SK-N-SH (cell line): ENCODE measurements at regions not wholly inside any gene's neighbourhood (a gene's known extent, or its start where the extent isn't known, plus 50 kb on each side); places are given as distances from the start of the nearest gene placed in this dataset.

Experiments
- CTCF ChIA-PET: fragments of 300-600, 350-600 bp; formaldehyde crosslinking; extraction: SDS; loops from one replicate; lab custom pipeline; 2021; lab: Yijun Ruan, JAX
- POLR2A ChIA-PET: fragments of 350-600 bp; sonication (Branson Sonifier 250); formaldehyde crosslinking; extraction: SDS; loops from one replicate; lab custom pipeline; 2020; ENCODE audit warnings: antibody characterized with exemption, inconsistent platforms; lab: Yijun Ruan, JAX
- DNase-seq: peaks from one replicate; pipeline ENCODE4 v3.0.0; 2012
- H2AFZ ChIP-seq: fragments of 200-600 bp; sonication (generic); 2 replicates; pipeline ENCODE4 v1.8.1; 2016; ENCODE audit warnings: antibody characterized with exemption, mild to moderate bottlenecking, low read depth
- H3F3A ChIP-seq: fragments of 200-600 bp; sonication (generic); replicated peaks from 2 replicates; pipeline ENCODE3; 2016; ENCODE audit warnings: antibody characterized with exemption, mild to moderate bottlenecking; ENCODE audit not compliant: insufficient read depth
- H3K27ac ChIP-seq, 2 experiments: fragments of 200-500 bp in 1 of 2; fragments of 200-600 bp in 1 of 2; sonication (Bioruptor generic) in 1 of 2; sonication (generic), shearing (Covaris generic) in 1 of 2; 2 replicates each; pipeline versions ENCODE4 v1.5.1 to v1.6.1; 2014 to 2016; ENCODE audit warnings: low read depth in 2 of 2, inconsistent platforms in 1 of 2, low read length in 1 of 2, mild to moderate bottlenecking in 1 of 2, mixed read lengths in 1 of 2
- H3K27me3 ChIP-seq: fragments of 200-600 bp; sonication (generic), shearing (Covaris generic); 2 replicates; pipeline ENCODE4 v1.6.1; 2016; ENCODE audit warnings: mixed run types; ENCODE audit not compliant: insufficient read depth
- H3K36me3 ChIP-seq, 2 experiments: fragments of 200-500 bp in 1 of 2; fragments of 200-600 bp in 1 of 2; sonication (Bioruptor generic) in 1 of 2; sonication (generic) in 1 of 2; replicated peaks in 1 of 2; 2 replicates each; pipeline versions ENCODE3 to v1.5.1; 2014 to 2016; ENCODE audit warnings: low read length in 1 of 2, mild to moderate bottlenecking in 1 of 2; ENCODE audit not compliant: insufficient read depth in 2 of 2, control insufficient read depth in 1 of 2
- H3K4me1 ChIP-seq, 2 experiments: fragments of 200-500 bp in 1 of 2; fragments of 200-600 bp in 1 of 2; sonication (Bioruptor generic) in 1 of 2; sonication (generic), shearing (Covaris generic) in 1 of 2; 2 replicates each; pipeline versions ENCODE4 v1.5.1 to v1.6.1; 2014 to 2016; ENCODE audit warnings: low read depth in 1 of 2, low read length in 1 of 2, mixed run types in 1 of 2; ENCODE audit not compliant: insufficient read depth in 2 of 2, control insufficient read depth in 1 of 2
- H3K4me2 ChIP-seq: fragments of 200-600 bp; sonication (generic), shearing (Covaris generic); 2 replicates; pipeline ENCODE4 v1.6.1; 2017; ENCODE audit warnings: mixed run types
- H3K4me3 ChIP-seq, 2 experiments: fragments of 200-500 bp in 1 of 2; fragments of 200-600 bp in 1 of 2; sonication (Bioruptor generic) in 1 of 2; sonication (generic), shearing (Covaris generic) in 1 of 2; 2 replicates each; pipeline versions ENCODE4 v1.5.1 to v1.8.1; 2014 to 2016; ENCODE audit warnings: low read depth in 2 of 2, inconsistent platforms in 1 of 2, low read length in 1 of 2, mild to moderate bottlenecking in 1 of 2, mixed read lengths in 1 of 2, moderate library complexity in 1 of 2
- H3K79me2 ChIP-seq: fragments of 200-600 bp; sonication (generic); 2 replicates; pipeline ENCODE4 v1.8.1; 2017; ENCODE audit warnings: mild to moderate bottlenecking; ENCODE audit not compliant: insufficient read depth
- H3K9ac ChIP-seq: fragments of 200-600 bp; sonication (generic); 2 replicates; pipeline ENCODE4 v1.6.1; 2017; ENCODE audit warnings: mixed run types
- H3K9me2 ChIP-seq: fragments of 200-600 bp; sonication (generic); 2 replicates; pipeline ENCODE4 v1.6.1; 2017; ENCODE audit warnings: mixed run types
- H3K9me3 ChIP-seq: fragments of 200-600 bp; sonication (generic); 2 replicates; pipeline ENCODE4 v1.6.1; 2017; ENCODE audit warnings: mixed run types, mild to moderate bottlenecking, moderate library complexity
- H4K20me1 ChIP-seq: fragments of 200-600 bp; sonication (generic); 2 replicates; pipeline ENCODE4 v1.6.1; 2017; ENCODE audit warnings: mild to moderate bottlenecking, mixed run types; ENCODE audit not compliant: insufficient read depth
- CHD2 ChIP-seq: fragments of 150-350 bp; IDR thresholded peaks from 2 replicates; pipeline ENCODE4 v1.6.1; 2018; ENCODE audit warnings: low read length; ENCODE audit not compliant: partially characterized antibody
- ELF1 ChIP-seq: IDR thresholded peaks from 2 replicates; pipeline ENCODE4 v1.4.0; 2012
- EP300 ChIP-seq, 2 experiments: IDR thresholded peaks; 2 replicates each; pipeline versions ENCODE4 v1.4.0 to v1.6.1; 2012; ENCODE audit warnings: borderline replicate concordance in 1 of 2, low read depth in 1 of 2, low read length in 1 of 2
- EZH2phosphoT487 ChIP-seq: fragments of 200-600 bp; sonication (generic); IDR thresholded peaks from 2 replicates; pipeline ENCODE4 v1.6.1; 2017; ENCODE audit warnings: low read depth, mixed run types, mild to moderate bottlenecking, antibody characterized with exemption, moderate library complexity, borderline replicate concordance
- FOXJ3 ChIP-seq: sonication (generic); formaldehyde crosslinking; IDR thresholded peaks from 2 replicates; pipeline ENCODE4 v1.5.1; 2020; ENCODE audit warnings: mild to moderate bottlenecking, missing genetic modification reagents
- GABPA ChIP-seq: IDR thresholded peaks from 2 replicates; pipeline ENCODE4 v1.4.0; 2012; ENCODE audit warnings: low read depth, mild to moderate bottlenecking
- GATA2 ChIP-seq: sonication (generic); formaldehyde crosslinking; IDR thresholded peaks from 2 replicates; pipeline ENCODE4 v1.5.0; 2020; ENCODE audit warnings: mild to moderate bottlenecking, missing genetic modification reagents
- MEF2A ChIP-seq: IDR thresholded peaks from 2 replicates; pipeline ENCODE4 v1.4.0; 2012; ENCODE audit warnings: low read depth, borderline replicate concordance
- NFIC ChIP-seq: IDR thresholded peaks from 2 replicates; pipeline ENCODE4 v1.4.0; 2012; ENCODE audit warnings: borderline replicate concordance
- NRF1 ChIP-seq: IDR thresholded peaks from 2 replicates; pipeline ENCODE4 v1.6.1; 2012; ENCODE audit warnings: low read depth, mild to moderate bottlenecking, low read length
- POLR2AphosphoS5 ChIP-seq: IDR thresholded peaks from 2 replicates; pipeline ENCODE4 v1.6.1; 2012; ENCODE audit warnings: low read depth, low read length
- SIN3A ChIP-seq: IDR thresholded peaks from 2 replicates; pipeline ENCODE4 v1.6.1; 2012; ENCODE audit warnings: low read depth, mild to moderate bottlenecking, low read length, moderate library complexity, borderline replicate concordance
- TEAD4 ChIP-seq: IDR thresholded peaks from 2 replicates; pipeline ENCODE4 v1.4.0; 2012; ENCODE audit warnings: mild to moderate bottlenecking, borderline replicate concordance; ENCODE audit not compliant: insufficient read depth
- USF2 ChIP-seq: fragments of 150-350 bp; IDR thresholded peaks from 2 replicates; pipeline ENCODE4 v1.6.1; 2017; ENCODE audit warnings: antibody characterized with exemption, low read length, low read depth, borderline replicate concordance
- WGBS: methylation state at CpG from one replicate; pipeline ENCODE4 v1.1.6; 2017; ENCODE audit warnings: low lambda C conversion rate; 5-methylcytosine and 5-hydroxymethylcytosine counted together
- TF ChIP-seq, protein P1 (sequence below): IDR thresholded peaks from 2 replicates; pipeline ENCODE4 v1.4.0; 2012; ENCODE audit warnings: low read depth, borderline replicate concordance
- TF ChIP-seq, protein P2 (sequence below): IDR thresholded peaks from 2 replicates; pipeline ENCODE4 v1.6.1; 2012; ENCODE audit warnings: mild to moderate bottlenecking, low read depth, low read length, moderate library complexity

DNA sequence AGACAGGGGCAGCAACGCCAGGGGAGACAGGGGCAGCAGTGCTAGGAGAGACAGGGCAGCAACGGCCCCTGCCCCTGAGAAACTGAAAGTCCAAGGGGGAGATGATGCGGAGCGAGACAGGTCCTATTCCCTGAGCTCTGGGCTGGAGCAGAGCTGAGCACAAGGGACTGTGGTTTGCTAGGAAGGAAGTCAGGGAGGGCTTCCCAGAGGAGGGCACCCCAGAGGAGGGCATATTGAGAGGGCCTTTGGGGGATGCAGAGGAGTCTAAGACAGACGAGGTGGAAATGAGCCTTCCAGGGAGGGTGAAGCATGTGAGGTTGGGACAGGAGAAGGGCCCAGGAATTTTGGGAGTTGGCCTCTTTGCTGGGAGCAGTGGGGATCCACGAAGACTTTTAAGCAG lies 52.1 kb upstream of the BEGAIN start:
- Histone ChIP-seq H3K4me3 (no peak overlapping the region), H3K9me3 (no peaks in the 10 kb centered on the region), H2AFZ (no peak overlapping the region), H3K4me1 (peaks cover 0 to 42% of the 10 kb centered on the region in 2 experiments; a peak in 1 of 4 replicates), H3K27ac (no peak overlapping the region), H3K4me2 (no peak overlapping the region), H3K79me2 (no peaks in the 10 kb centered on the region), H3K36me3 (no peaks in the 10 kb centered on the region), H3K9ac (no peak overlapping the region), H4K20me1 (no peaks in the 10 kb centered on the region), H3K27me3 (peaks cover 5% of the 10 kb centered on the region), H3K9me2 (no peaks in the 10 kb centered on the region), H3F3A (no peaks in the 10 kb centered on the region)
- no peak for DNase-seq
- TF ChIP-seq EZH2phosphoT487 (no peak), TEAD4 (no peak), MEF2A (no peak), FOXJ3 (CRISPR knock-in tag) (no peak), SIN3A (no peak), GATA2 (CRISPR knock-in tag) (no peak)
- TF ChIP-seq, protein P1, sequence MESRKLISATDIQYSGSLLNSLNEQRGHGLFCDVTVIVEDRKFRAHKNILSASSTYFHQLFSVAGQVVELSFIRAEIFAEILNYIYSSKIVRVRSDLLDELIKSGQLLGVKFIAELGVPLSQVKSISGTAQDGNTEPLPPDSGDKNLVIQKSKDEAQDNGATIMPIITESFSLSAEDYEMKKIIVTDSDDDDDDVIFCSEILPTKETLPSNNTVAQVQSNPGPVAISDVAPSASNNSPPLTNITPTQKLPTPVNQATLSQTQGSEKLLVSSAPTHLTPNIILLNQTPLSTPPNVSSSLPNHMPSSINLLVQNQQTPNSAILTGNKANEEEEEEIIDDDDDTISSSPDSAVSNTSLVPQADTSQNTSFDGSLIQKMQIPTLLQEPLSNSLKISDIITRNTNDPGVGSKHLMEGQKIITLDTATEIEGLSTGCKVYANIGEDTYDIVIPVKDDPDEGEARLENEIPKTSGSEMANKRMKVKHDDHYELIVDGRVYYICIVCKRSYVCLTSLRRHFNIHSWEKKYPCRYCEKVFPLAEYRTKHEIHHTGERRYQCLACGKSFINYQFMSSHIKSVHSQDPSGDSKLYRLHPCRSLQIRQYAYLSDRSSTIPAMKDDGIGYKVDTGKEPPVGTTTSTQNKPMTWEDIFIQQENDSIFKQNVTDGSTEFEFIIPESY, result no peak
- 82% methylated on average over 6 of the region's 6 CpGs for WGBS
- CTCF ChIA-PET, result interaction anchor here (0.6 to 1.3 kb wide), 5 partner anchors 9 to 399 kb away, joined by 3 to 4 read pairs (median 3); no protein-coding TSS in a partner anchor
- POLR2A ChIA-PET, result no interaction called here

DNA sequence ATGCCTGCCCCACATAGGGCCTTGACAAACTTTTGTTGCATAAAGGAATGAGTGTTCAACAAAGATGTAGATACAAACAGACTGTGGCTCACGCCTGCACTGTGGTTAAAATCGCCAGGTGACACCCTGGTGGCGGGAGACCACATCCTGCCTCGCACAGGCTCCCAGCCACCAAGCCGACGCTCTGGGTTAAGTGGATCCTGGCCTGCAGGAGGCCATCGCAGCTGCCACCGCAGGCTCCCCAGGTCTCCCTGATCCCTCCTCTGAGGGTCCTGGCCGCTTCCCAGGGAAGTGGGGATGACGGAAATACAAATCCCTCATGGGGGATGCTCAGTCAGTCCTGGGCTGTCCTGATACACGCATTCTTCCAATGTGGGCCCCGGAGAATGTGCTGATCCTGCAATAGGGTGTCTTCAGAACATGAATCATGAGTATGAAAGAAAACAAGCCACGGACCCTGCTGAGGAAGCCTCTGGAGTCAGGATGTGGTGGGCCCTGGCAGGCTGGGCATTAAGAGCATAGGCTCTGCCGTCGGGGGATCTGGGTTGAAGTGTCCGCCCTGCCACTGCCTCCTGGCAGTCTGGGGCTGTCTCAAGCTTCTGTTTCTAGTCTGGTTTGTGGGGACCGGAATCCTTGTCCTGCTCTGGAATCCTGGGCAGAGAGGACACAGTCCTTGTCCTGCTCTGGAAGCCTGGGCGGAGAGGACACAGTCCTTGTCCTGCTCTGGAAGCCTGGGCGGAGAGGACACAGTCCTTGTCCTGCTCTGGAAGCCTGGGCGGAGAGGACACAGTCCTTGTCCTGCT lies 53.5 kb upstream of the BEGAIN start:
- Histone ChIP-seq H3K4me1 (peaks cover 0 to 46% of the 10 kb centered on the region in 2 experiments; a peak in 2 of 4 replicates), H4K20me1 (no peaks in the 10 kb centered on the region), H3K79me2 (no peaks in the 10 kb centered on the region), H3K27ac (no peak overlapping the region), H3F3A (no peaks in the 10 kb centered on the region), H3K27me3 (no peaks in the 10 kb centered on the region), H3K9ac (no peak overlapping the region), H3K36me3 (no peaks in the 10 kb centered on the region), H3K4me3 (no peak overlapping the region), H3K9me2 (no peaks in the 10 kb centered on the region), H3K9me3 (no peaks in the 10 kb centered on the region), H2AFZ (no peak overlapping the region), H3K4me2 (no peak overlapping the region)
- CTCF ChIA-PET, result interaction anchor here (1.1 to 2.4 kb wide), 4 partner anchors 12 to 199 kb away, joined by 3 to 7 read pairs (median 3); no protein-coding TSS in a partner anchor
- WGBS, result 87% methylated on average over 16 of the region's 20 CpGs
- DNase-seq, result no peak
- POLR2A ChIA-PET, result interaction anchor here (0.9 kb wide), 1 partner anchor 71 kb away, joined by 4 read pairs; no protein-coding TSS in a partner anchor
- TF ChIP-seq, protein P2, sequence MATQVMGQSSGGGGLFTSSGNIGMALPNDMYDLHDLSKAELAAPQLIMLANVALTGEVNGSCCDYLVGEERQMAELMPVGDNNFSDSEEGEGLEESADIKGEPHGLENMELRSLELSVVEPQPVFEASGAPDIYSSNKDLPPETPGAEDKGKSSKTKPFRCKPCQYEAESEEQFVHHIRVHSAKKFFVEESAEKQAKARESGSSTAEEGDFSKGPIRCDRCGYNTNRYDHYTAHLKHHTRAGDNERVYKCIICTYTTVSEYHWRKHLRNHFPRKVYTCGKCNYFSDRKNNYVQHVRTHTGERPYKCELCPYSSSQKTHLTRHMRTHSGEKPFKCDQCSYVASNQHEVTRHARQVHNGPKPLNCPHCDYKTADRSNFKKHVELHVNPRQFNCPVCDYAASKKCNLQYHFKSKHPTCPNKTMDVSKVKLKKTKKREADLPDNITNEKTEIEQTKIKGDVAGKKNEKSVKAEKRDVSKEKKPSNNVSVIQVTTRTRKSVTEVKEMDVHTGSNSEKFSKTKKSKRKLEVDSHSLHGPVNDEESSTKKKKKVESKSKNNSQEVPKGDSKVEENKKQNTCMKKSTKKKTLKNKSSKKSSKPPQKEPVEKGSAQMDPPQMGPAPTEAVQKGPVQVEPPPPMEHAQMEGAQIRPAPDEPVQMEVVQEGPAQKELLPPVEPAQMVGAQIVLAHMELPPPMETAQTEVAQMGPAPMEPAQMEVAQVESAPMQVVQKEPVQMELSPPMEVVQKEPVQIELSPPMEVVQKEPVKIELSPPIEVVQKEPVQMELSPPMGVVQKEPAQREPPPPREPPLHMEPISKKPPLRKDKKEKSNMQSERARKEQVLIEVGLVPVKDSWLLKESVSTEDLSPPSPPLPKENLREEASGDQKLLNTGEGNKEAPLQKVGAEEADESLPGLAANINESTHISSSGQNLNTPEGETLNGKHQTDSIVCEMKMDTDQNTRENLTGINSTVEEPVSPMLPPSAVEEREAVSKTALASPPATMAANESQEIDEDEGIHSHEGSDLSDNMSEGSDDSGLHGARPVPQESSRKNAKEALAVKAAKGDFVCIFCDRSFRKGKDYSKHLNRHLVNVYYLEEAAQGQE, result no peak
- TF ChIP-seq CHD2 (no peak), USF2 (no peak), GABPA (no peak), NRF1 (no peak), ELF1 (no peak), NFIC (no peak), POLR2AphosphoS5 (no peak), TEAD4 (no peak), EP300 (IDR thresholded peaks at IDR 0.05; ENCODE audit: borderline replicate concordance in 1 of 2, low read depth in 1 of 2, low read length in 1 of 2) (no peak)
- TF ChIP-seq, protein P1, result no peak
